WTC11 (cell line): ENCODE measurements at regions not wholly inside any gene's neighbourhood (a gene's known extent, or its start where the extent isn't known, plus 50 kb on each side); places are given as distances from the start of the nearest gene placed in this dataset.

ENCODE experiments used
- ATAC-seq: fragments of 200-7000 bp; cut with Tn5 transposase; 2 replicates; pipeline ENCODE4 v1.10.0; 2021; ENCODE audit warnings: mild to moderate bottlenecking, moderate library complexity
- CTCF ChIA-PET: fragments of 300-600 bp; sonication (Branson Sonifier 250); formaldehyde crosslinking; loops from one replicate; lab custom pipeline; 2021; ENCODE audit warnings: antibody characterized with exemption; lab: Charles Lee
- POLR2A ChIA-PET: fragments of 350-600 bp; sonication (Branson Sonifier 250); formaldehyde crosslinking; loops from one replicate; lab custom pipeline; 2021; ENCODE audit warnings: antibody characterized with exemption; lab: Charles Lee
- DNase-seq: peaks from one replicate; pipeline ENCODE4 v3.0.0; 2021; ENCODE audit warnings: low spot score
- H3K27ac Mint-ChIP-seq: 2 replicates; pipeline ENCODE4 v1.8.0; 2021; ENCODE audit warnings: mixed read lengths
- H3K27me3 Mint-ChIP-seq: 2 replicates; pipeline ENCODE4 v1.8.0; 2021; ENCODE audit warnings: low read depth, mild to moderate bottlenecking, moderate library complexity, mixed read lengths
- H3K36me3 Mint-ChIP-seq: 2 replicates; pipeline ENCODE4 v1.8.0; 2021; ENCODE audit warnings: mixed read lengths
- H3K4me1 Mint-ChIP-seq: 2 replicates; pipeline ENCODE4 v1.8.0; 2022; ENCODE audit warnings: mixed read lengths
- H3K4me3 Mint-ChIP-seq: 2 replicates; pipeline ENCODE4 v1.8.0; 2021; ENCODE audit warnings: mild to moderate bottlenecking, moderate library complexity, mixed read lengths
- H3K9me3 Mint-ChIP-seq: 2 replicates; pipeline ENCODE4 v1.8.0; 2021; ENCODE audit warnings: mixed read lengths
- ATF1 ChIP-seq: sonication (generic); formaldehyde crosslinking; IDR thresholded peaks from 2 replicates; pipeline ENCODE4 v1.8.1; 2023; ENCODE audit warnings: mild to moderate bottlenecking, moderate library complexity, missing genetic modification reagents
- CREB1 ChIP-seq: sonication (generic); formaldehyde crosslinking; IDR thresholded peaks from 2 replicates; pipeline ENCODE4 v1.8.0; 2023; ENCODE audit warnings: mild to moderate bottlenecking, missing genetic modification reagents
- ELF4 ChIP-seq: sonication (generic); formaldehyde crosslinking; IDR thresholded peaks from 2 replicates; pipeline ENCODE4 v1.8.1; 2022; ENCODE audit warnings: low read depth, mild to moderate bottlenecking, moderate library complexity, missing genetic modification reagents
- ERG ChIP-seq: fragments of 250-450 bp; sonication (Bioruptor Pico); IDR thresholded peaks from 2 replicates; pipeline ENCODE4 v1.8.0; 2021; ENCODE audit warnings: mild to moderate bottlenecking
- FOXJ3 ChIP-seq: sonication (generic); formaldehyde crosslinking; IDR thresholded peaks from 2 replicates; pipeline ENCODE4 v1.9.0; 2021; ENCODE audit warnings: missing genetic modification reagents, mild to moderate bottlenecking, borderline replicate concordance
- GABPB1 ChIP-seq: sonication (generic); formaldehyde crosslinking; IDR thresholded peaks from 2 replicates; pipeline ENCODE4 v1.8.1; 2023; ENCODE audit warnings: mild to moderate bottlenecking, missing genetic modification reagents
- IRF2 ChIP-seq: sonication (generic); formaldehyde crosslinking; IDR thresholded peaks from 2 replicates; pipeline ENCODE4 v1.8.0; 2022; ENCODE audit warnings: low read depth, missing genetic modification reagents, borderline replicate concordance
- JAZF1 ChIP-seq: fragments of 250-450 bp; sonication (Bioruptor Pico); IDR thresholded peaks from 2 replicates; pipeline ENCODE4 v1.9.0; 2021; ENCODE audit warnings: moderate library complexity, mild to moderate bottlenecking, inconsistent platforms
- MAX ChIP-seq: sonication (generic); formaldehyde crosslinking; IDR thresholded peaks from 2 replicates; pipeline ENCODE4 v1.8.0; 2022; ENCODE audit warnings: mild to moderate bottlenecking, missing genetic modification reagents
- MLX ChIP-seq: sonication (generic); formaldehyde crosslinking; IDR thresholded peaks from 2 replicates; pipeline ENCODE4 v1.8.1; 2023; ENCODE audit warnings: mild to moderate bottlenecking, missing genetic modification reagents, moderate library complexity
- NR1H2 ChIP-seq: sonication (generic); formaldehyde crosslinking; IDR thresholded peaks from 2 replicates; pipeline ENCODE4 v1.9.0; 2021; ENCODE audit warnings: mild to moderate bottlenecking, moderate library complexity, missing genetic modification reagents
- RELA ChIP-seq: sonication (generic); formaldehyde crosslinking; IDR thresholded peaks from 2 replicates; pipeline ENCODE4 v1.8.1; 2022; ENCODE audit warnings: missing genetic modification reagents, mild to moderate bottlenecking, borderline replicate concordance
- SMAD4 ChIP-seq: sonication (generic); formaldehyde crosslinking; IDR thresholded peaks from 2 replicates; pipeline ENCODE4 v1.8.0; 2022; ENCODE audit warnings: mild to moderate bottlenecking, missing genetic modification reagents
- SP1 ChIP-seq: sonication (generic); formaldehyde crosslinking; conservative IDR thresholded peaks from 2 replicates; pipeline ENCODE4 v1.8.1; 2022; ENCODE audit warnings: missing genetic modification reagents
- USF2 ChIP-seq: sonication (generic); formaldehyde crosslinking; IDR thresholded peaks from 2 replicates; pipeline ENCODE4 v1.8.1; 2023; ENCODE audit warnings: mild to moderate bottlenecking, missing genetic modification reagents, moderate library complexity
- ZMAT4 ChIP-seq: fragments of 250-450 bp; sonication (Bioruptor Pico); IDR thresholded peaks from 2 replicates; pipeline ENCODE4 v1.9.0; 2021; ENCODE audit warnings: mild to moderate bottlenecking
- ZNF121 ChIP-seq: sonication (generic); formaldehyde crosslinking; IDR thresholded peaks from 2 replicates; pipeline ENCODE4 v1.8.0; 2023; ENCODE audit warnings: missing genetic modification reagents
- ZNF138 ChIP-seq: sonication (generic); formaldehyde crosslinking; conservative IDR thresholded peaks from 2 replicates; pipeline ENCODE4 v1.8.1; 2022; ENCODE audit warnings: mild to moderate bottlenecking, moderate library complexity, missing genetic modification reagents
- ZNF425 ChIP-seq: fragments of 250-450 bp; sonication (Bioruptor Pico); conservative IDR thresholded peaks from 2 replicates; pipeline ENCODE4 v1.9.0; 2021; ENCODE audit warnings: mild to moderate bottlenecking

GRCh38 chr9:134490446-134490845 lies 151.2 kb upstream of the COL5A1 start:
- Mint-ChIP-seq H3K9me3 (no peaks in the 10 kb centered on the region), H3K4me3 (no peak overlapping the region), H3K27ac (no peak overlapping the region), H3K36me3 (no peaks in the 10 kb centered on the region), H3K4me1 (peaks cover 4% of the 10 kb centered on the region; the same call in 1 of the 2 replicates), H3K27me3 (no peaks in the 10 kb centered on the region)
- ATAC-seq (no peak), DNase-seq (no peak)
- ChIA-PET POLR2A (no interaction called here), CTCF (no interaction called here)
- TF ChIP-seq SMAD4 (no peak), ZNF425 (CRISPR knock-in tag) (no peak), ATF1 (no peak), CREB1 (CRISPR knock-in tag) (no peak), IRF2 (CRISPR knock-in tag) (no peak), RELA (CRISPR knock-in tag) (no peak), ZNF121 (CRISPR knock-in tag) (no peak), ERG (CRISPR knock-in tag) (no peak), ZNF138 (CRISPR knock-in tag) (no peak), USF2 (CRISPR knock-in tag) (no peak), JAZF1 (CRISPR knock-in tag) (no peak)

GRCh38 chr9:134491196-134491835 lies 150.3 kb upstream of the COL5A1 start:
- H3K9me3 Mint-ChIP-seq: no peaks in the 10 kb centered on the region
- no peak overlapping the region for H3K4me3 Mint-ChIP-seq
- ATAC-seq (no peak), DNase-seq (no peak)
- H3K36me3 Mint-ChIP-seq: no peaks in the 10 kb centered on the region
- POLR2A ChIA-PET: interaction anchor here (0.6 kb wide), 1 partner anchor 586 kb away, joined by 3 read pairs; no protein-coding TSS in a partner anchor
- no peaks in the 10 kb centered on the region for H3K27me3 Mint-ChIP-seq
- no peak for TF ChIP-seq GABPB1 (CRISPR knock-in tag)
- no peak for TF ChIP-seq ERG (CRISPR knock-in tag)
- no peak for TF ChIP-seq NR1H2 (CRISPR knock-in tag)
- TF ChIP-seq MAX (CRISPR knock-in tag): no peak
- TF ChIP-seq MLX (CRISPR knock-in tag): no peak
- no peak for TF ChIP-seq ELF4 (CRISPR knock-in tag)
- TF ChIP-seq FOXJ3 (CRISPR knock-in tag): no peak
- no peak for TF ChIP-seq SP1 (CRISPR knock-in tag)
- TF ChIP-seq ZMAT4 (CRISPR knock-in tag): no peak
- CTCF ChIA-PET: no interaction called here
- H3K27ac Mint-ChIP-seq: no peak overlapping the region
- peaks cover 4% of the 10 kb centered on the region; the same call in 1 of the 2 replicates for H3K4me1 Mint-ChIP-seq
